HG03442 (cell line): ENCODE measurements at regions not wholly inside any gene's neighbourhood (a gene's known extent, or its start where the extent isn't known, plus 50 kb on each side); places are given as distances from the start of the nearest gene placed in this dataset.

Experiments
- ATAC-seq: cut with Tn5 transposase; IDR thresholded peaks from one replicate; pipeline ENCODE4 v1.9.1; 2021; ENCODE audit warnings: mild to moderate bottlenecking, moderate library complexity; ENCODE audit not compliant: unreplicated experiment

DNA sequence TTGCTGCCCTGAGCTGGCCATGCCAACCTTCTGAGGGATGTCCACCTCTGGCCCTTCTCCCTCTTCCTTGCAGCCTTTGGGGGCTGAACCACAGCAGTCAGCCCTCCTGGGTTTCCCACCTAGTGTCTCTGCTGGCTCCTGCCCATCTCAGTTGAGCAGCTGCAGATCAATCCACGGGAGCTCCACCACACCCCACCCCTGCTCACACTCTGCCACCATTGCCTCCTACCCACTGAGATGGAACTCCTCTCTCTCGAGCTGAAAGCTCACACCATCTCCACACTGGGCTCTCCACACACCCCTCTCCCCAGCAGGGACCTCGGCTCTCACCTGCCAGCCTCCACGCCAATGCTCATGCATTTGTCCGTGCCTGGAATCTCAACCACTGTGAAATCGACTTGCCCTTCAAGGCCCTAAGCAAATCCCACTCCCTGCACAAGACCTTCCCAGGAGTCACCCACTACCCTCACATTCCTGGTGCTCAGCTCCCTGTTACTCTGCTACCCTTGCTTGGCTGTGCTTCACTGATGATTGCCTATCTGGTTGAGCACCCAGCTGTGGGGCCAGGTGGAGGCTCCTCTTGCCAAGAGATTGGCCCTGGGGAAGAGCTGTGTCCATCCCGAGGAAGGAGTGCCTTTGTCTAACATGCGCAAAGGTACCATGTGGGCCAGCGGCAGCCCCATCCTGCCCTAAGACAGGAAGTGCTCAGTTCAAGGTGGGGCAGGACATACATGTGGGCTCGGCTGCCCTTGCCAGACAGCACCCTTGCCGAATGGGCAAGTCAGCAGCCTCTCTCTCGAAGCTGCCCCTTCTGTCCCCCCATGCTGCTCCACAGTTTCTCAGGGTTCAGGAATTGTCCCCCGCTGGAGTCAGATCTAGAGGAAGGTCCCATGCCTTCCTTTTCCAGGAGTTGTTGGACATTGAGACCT is 208.7 kb downstream of the CYP26B1 start:
- ATAC-seq: no peak

DNA sequence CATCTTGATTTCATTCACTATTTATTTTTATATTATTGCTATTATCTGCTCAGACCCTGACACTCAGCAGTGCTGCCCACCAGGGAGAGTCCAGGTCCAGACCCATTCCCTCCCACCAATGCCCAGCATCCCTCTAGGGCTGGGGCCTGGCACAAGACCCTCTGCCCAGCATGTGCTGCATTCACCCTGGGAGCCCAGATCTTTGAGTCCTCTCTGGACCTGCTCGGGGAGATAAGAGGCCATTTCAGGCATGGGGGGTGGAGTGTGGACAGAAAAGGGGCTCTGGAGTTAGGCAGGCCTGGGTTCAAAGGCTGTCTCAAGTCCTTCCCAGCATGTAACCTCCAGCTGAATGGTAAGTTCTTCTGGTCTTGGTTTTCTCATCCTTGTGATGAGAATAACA is 209.6 kb downstream of the CYP26B1 start:
- ATAC-seq: no peak

GRCh38 chr2:71937396-71937795 is 210.3 kb downstream of the CYP26B1 start:
- no peak for ATAC-seq

- ATAC-seq: no peak
Measured at GRCh38 chr2:71936076-71937030, 211.3 kb downstream of the CYP26B1 start.

DNA sequence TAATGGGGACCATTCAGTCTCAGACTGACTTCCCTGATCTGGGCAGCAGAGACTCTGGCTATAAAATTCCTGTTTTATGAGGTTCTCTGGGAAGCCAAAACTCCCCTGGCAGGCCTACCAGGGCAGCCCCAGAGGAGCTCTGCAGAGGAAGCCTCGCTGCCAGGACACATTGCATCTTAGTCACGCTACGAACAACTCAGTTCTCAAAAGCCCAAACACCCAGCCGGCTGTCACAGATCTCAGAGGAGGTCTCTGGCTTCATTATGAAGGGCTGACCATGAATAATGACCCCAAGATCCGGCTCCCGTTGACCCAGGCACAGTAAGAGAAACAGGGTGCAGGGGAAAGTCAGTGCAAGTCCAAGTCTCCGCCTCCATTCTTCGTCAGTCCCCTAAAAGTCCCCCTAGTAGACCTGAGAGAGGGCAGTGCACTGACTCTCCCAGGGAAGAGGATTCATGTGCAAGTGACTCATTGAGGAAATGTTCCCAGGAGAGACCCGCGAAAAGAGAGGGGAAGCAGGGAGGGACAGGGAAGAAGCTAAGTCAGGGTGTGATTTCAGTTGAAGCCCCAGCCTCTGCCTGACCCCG is 212.3 kb downstream of the CYP26B1 start:
- no peak for ATAC-seq

- ATAC-seq: no peak
Measured at GRCh38 chr2:71934595-71935261, 212.9 kb downstream of the CYP26B1 start.

DNA sequence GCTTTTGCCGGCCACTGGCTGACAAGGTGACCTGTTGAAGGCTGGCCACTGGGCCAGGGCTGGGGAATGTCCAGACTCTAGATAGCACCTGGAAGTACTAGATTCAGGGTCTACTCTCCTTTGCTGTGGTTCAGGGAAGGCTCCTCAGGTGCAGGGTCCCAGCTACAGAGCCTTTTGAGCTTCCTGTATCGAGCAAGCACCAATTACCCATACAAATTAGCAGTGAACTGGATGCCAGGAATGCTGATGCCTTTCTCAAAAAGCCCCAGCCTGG is 213.4 kb downstream of the CYP26B1 start:
- ATAC-seq: no peak

- no peak for ATAC-seq
Measured at GRCh38 chr2:71933467-71934319, 214.0 kb downstream of the CYP26B1 start.

GRCh38 chr2:71932780-71933466 is 214.7 kb downstream of the CYP26B1 start:
- ATAC-seq: no peak

GRCh38 chr2:71932037-71932779 is 215.5 kb downstream of the CYP26B1 start:
- ATAC-seq: no peak

DNA sequence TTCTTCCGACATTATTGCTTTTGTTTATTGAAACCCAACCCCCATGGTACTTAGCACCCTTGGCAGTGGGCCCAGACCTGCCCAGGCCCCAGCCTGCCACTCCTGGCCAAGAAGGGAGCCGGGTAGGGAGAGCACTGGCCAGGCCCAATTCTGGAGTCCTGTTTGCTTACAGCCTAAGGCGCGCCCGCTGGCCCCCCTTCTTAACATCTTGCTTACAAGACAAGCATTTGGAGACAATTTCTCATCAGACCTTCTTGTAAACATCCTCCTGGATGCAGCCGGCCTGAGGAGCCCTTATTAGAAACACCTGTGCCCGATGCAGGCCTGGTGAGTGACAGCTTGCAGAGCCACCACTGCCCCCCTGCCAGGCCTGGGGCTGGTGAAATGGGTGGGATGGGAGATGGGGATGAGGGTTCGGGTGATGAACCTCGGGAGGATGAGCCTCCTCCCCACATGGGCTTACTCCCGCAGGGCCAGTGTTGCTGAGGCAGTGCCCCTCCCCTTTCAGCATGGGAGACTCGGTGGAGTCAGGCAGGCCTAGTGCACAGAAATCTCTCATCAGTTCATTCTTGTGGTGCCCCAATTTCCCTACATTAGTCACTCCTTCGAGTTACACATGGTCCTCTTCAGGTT is 217.5 kb downstream of the CYP26B1 start:
- no peak for ATAC-seq

DNA sequence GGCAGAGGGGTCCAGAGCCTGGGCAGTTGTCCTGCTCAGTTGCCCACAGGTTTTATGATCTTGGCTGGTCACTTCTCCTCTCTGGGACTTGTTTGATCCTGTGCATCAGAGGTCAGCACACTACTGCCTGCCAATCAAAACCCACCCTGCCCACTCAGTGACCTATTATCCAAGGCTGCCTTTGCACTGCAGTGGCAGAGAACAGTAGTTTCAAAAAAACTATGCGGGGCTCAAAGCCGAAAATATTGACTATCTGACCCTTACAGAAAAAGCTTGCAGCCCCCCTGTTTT is 218.2 kb downstream of the CYP26B1 start:
- no peak for ATAC-seq

DNA sequence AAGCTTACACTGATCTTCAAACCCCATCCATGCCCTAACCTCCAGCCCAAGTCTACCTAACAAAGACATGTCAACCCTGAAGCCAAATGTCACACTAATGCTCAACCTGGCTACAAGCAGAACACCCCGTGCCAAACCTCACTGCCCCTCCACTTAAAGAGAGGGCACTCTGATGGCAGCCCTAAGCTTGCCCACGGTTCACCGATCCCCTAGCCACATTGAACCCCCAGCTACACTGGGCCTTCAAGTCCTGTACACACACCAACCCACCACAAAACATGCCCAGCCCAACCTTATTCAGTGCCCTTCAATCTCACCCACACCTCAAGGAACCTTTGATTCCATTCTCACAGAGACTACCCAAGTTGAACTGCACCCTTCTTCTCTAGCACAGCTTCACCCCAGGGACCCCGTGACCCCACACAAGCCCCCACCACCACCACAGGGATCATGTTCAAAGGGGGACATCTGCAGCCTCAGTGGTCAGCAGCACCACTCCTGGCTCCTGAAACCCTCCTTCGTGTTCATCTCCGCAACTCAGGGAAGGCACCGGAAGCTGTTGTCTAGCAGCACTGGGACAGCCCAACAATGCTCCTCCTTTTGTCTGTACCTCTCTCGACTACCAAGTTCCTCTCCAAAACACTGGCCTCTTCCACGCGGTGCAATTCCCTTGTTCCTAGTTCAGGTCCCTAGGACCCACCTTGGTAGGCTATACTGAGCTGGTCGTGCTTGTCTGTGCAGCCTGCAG is 218.8 kb downstream of the CYP26B1 start:
- no peak for ATAC-seq

GRCh38 chr2:71927757-71928715 is 219.6 kb downstream of the CYP26B1 start:
- ATAC-seq: no peak

DNA sequence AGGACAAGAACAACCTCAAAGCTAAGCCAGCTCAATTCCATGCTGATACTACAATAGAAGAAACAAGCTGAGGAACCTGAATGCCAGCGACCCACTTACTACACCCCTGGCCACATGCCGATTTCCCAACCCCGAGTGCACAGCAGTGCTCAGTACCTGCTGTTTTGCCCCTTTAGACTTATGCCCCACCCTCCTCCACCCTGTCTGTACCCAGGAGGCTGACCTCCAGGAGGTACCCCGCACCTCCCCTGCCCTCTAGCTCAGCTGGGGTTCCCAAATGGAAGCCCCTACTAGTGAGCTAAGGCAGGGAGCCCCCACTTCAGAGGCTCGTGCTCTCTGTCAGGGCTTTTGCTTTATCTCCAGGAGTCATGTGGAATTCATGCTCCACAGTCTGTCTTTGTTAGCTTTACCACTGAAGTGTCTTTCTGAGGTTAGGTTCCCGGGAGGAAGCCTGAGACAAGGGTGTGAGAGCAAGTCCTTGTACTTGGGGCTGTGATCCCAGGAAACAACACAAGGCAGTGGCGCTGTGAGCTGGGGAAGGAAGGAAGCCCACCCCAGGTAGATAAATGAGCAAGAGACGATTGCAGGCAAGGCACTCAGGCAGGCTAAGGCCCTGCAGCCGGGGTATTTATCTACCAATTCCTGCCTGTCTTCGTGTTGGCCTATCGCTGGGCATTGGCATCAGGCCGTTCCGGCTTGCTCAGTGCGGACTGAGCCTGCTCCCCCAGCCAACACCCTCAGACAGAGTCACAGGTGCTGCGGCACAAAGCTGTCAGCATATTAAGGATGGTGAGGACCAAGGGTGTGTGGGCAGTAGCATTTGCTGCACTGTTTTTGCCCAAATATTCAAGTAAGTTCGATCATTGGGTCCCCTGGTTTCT is 220.5 kb downstream of the CYP26B1 start:
- no peak for ATAC-seq

GRCh38 chr2:71926089-71926447 is 221.6 kb downstream of the CYP26B1 start:
- ATAC-seq: no peak
